ENCODE measurements at regions not wholly inside any gene's neighbourhood (a gene's known extent, or its start where the extent isn't known, plus 50 kb on each side); places are given as distances from the start of the nearest gene placed in this dataset.

DNA sequence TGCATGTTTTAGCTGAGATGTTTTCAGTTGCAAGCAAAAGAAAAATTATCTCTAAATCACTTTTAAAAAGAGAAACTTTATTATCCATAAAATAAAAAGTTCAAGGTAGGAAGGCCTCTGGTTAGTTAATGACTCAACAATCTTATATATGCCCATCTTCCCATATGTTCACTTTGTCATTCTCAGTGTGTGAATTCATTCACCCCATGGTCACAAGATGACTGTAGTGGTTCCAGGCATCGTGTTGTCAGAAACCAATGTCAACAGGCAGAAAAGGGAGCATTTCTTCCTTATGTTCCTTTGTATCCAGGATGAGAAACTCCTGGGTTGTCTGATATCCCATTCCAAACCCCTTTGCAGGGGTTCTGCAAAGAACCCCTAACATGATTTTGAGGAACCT is 119.9 kb upstream of the RAP2B start:
- TF ChIP-seq, protein P1, sequence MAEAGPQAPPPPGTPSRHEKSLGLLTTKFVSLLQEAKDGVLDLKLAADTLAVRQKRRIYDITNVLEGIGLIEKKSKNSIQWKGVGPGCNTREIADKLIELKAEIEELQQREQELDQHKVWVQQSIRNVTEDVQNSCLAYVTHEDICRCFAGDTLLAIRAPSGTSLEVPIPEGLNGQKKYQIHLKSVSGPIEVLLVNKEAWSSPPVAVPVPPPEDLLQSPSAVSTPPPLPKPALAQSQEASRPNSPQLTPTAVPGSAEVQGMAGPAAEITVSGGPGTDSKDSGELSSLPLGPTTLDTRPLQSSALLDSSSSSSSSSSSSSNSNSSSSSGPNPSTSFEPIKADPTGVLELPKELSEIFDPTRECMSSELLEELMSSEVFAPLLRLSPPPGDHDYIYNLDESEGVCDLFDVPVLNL (CRISPR knock-in tag; IDR thresholded peaks at IDR 0.05; ENCODE audit: borderline replicate concordance, low read depth) = no peak
- no peak for TF ChIP-seq NR1H2 (CRISPR knock-in tag; IDR thresholded peaks at IDR 0.05)
- TF ChIP-seq CTCF (IDR thresholded peaks at IDR 0.05) = no peak
- TF ChIP-seq CREM (CRISPR knock-in tag; IDR thresholded peaks at IDR 0.05) = no peak
- no peak for TF ChIP-seq USF2 (CRISPR knock-in tag; IDR thresholded peaks at IDR 0.05)
- TF ChIP-seq EMX1 (CRISPR knock-in tag; IDR thresholded peaks at IDR 0.05) = no peak
- TF ChIP-seq, protein P2, sequence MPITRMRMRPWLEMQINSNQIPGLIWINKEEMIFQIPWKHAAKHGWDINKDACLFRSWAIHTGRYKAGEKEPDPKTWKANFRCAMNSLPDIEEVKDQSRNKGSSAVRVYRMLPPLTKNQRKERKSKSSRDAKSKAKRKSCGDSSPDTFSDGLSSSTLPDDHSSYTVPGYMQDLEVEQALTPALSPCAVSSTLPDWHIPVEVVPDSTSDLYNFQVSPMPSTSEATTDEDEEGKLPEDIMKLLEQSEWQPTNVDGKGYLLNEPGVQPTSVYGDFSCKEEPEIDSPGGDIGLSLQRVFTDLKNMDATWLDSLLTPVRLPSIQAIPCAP (CRISPR knock-in tag; IDR thresholded peaks at IDR 0.05) = no peak
- no peak for TF ChIP-seq JUN (CRISPR knock-in tag; IDR thresholded peaks at IDR 0.05)

All from WTC11 (cell line).